NCI-H460 (cell line): ENCODE measurements at regions not wholly inside any gene's neighbourhood (a gene's known extent, or its start where the extent isn't known, plus 50 kb on each side); places are given as distances from the start of the nearest gene placed in this dataset.

Experiments
- DNase-seq: peaks from one replicate; pipeline ENCODE4 v3.0.0-alpha.2; 2016; ENCODE audit warnings: low read depth; ENCODE audit errors: extremely low read depth
- small RNA-seq, 2 experiments: library from RNA; depleted of rRNA; stranded (forward); fragments of <200 nt; gene quantifications; one replicate each; pipeline ENCODE3, GENCODE V24; 2014

DNA sequence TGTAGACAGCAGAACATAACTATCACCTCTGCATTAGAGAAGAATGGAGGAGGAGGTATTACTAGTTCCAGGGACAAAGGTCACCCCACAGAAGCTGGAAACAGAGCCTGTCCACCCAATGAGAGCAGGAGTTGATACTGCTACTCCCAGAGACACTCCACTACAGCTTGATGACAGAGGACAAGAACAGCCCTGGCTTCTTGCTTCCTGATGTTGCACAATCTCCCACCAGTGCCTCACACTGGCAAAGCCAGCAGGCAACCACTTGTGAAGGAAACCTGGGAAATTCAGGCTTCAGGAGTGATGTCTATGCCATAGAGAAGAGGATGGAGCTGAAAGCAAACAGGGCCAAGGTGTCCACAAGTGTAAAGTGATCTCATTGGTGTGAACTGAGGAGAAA lies 78.0 kb upstream of the POU1F1 start:
- DNase-seq, result no peak

- no peak for DNase-seq
Measured at GRCh38 chr3:87351937-87352336, 75.6 kb upstream of the POU1F1 start.

GRCh38 chr3:87350367-87351199 lies 74.2 kb upstream of the POU1F1 start:
- DNase-seq, result peak; percentile 34

GRCh38 chr3:87349833-87350232 lies 73.4 kb upstream of the POU1F1 start:
- DNase-seq, result no peak

DNA sequence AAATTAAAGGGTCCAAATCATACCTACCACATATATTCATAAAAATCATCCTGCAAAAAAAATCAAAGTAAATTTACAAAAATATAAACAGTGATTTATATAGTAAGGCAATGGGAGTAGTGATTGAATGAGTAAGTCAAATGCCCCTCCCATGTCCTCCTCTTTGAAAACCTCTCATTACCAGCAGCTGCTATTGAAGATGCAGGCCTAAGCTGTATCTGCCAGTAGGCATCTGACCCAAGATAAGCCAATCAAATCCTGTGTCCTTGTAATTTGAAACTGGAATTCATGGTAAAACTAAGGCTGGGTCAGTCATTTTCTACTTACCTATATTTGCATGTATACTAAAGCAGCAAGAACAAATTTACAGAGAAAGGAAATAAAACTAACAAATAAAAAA lies 60.4 kb upstream of the POU1F1 start:
- no peak for DNase-seq

DNA sequence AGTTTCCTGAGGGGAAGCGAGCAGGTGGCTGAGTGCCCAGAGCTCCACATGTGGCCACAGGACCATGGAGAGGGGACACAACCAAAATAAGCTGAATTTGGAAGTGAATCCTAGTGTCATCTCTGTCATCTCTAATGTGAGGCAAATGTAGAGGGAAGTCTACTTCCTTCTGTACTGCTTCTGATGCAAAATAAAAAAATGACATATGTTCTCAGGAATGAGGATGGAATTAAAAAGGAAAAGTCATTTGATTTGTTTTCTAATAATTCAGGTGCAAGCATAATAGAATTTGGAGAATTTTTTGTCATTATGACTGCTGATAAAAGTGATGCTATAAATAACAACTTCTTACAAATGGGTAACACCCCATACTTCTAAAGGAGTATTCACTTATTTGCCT lies 59.5 kb upstream of the POU1F1 start:
- no peak for DNase-seq

GRCh38 chr3:87333393-87333892 lies 57.1 kb upstream of the POU1F1 start:
- peak; percentile 30 for DNase-seq

GRCh38 chr3:87332789-87333188 lies 56.4 kb upstream of the POU1F1 start:
- DNase-seq, result no peak

GRCh38 chr3:87329065-87329464 lies 52.7 kb upstream of the POU1F1 start:
- DNase-seq, result no peak

Small RNAs in the stretch of these regions (small RNA-seq; reads per million reads assigned to genes)
- 0 reads per million in 2 experiments for gene RNU6-873P
- 0 reads per million in 2 experiments for gene RNU6ATAC6P
